MCF 10A (cell line): ENCODE measurements at regions not wholly inside any gene's neighbourhood (a gene's known extent, or its start where the extent isn't known, plus 50 kb on each side); places are given as distances from the start of the nearest gene placed in this dataset.

Source experiments
- BruUV-seq: library from RNA; stranded (reverse); fragments of 400-500 nt; replicated peaks from 2 replicates; lab custom pipeline; 2021; lab: Mats Ljungman, UMichigan
- CTCF ChIA-PET: fragments of 300-600 bp; sonication (Branson Sonifier 250); formaldehyde crosslinking; extraction: SDS; loops from one replicate; lab custom pipeline; 2021; ENCODE audit warnings: antibody characterized with exemption, inconsistent platforms; lab: Yijun Ruan, JAX
- POLR2A ChIA-PET: fragments of 300-600, 350-650 bp; sonication (Branson Sonifier 250); formaldehyde crosslinking; extraction: SDS; loops from one replicate; lab custom pipeline; 2020; ENCODE audit warnings: antibody characterized with exemption, inconsistent platforms; lab: Yijun Ruan, JAX
- DNase-seq: peaks from one replicate; pipeline ENCODE4 v3.0.0-alpha.2; 2018; ENCODE audit not compliant: unreplicated experiment
- H3K27ac Mint-ChIP-seq: one replicate; pipeline ENCODE4 v1.8.0; 2022; ENCODE audit warnings: mild to moderate bottlenecking, low read depth, mixed read lengths; ENCODE audit not compliant: unreplicated experiment
- H3K27me3 Mint-ChIP-seq: one replicate; pipeline ENCODE4 v1.8.0; 2022; ENCODE audit warnings: mixed read lengths; ENCODE audit not compliant: insufficient read depth, unreplicated experiment
- H3K36me3 Mint-ChIP-seq: one replicate; pipeline ENCODE4 v1.8.0; 2022; ENCODE audit warnings: mild to moderate bottlenecking, moderate library complexity, mixed read lengths; ENCODE audit not compliant: insufficient read depth, unreplicated experiment
- H3K4me1 Mint-ChIP-seq: one replicate; pipeline ENCODE4 v1.8.0; 2022; ENCODE audit warnings: mixed read lengths; ENCODE audit not compliant: insufficient read depth, unreplicated experiment
- H3K4me3 Mint-ChIP-seq: one replicate; pipeline ENCODE4 v1.8.0; 2022; ENCODE audit warnings: mild to moderate bottlenecking, moderate library complexity, mixed read lengths; ENCODE audit not compliant: unreplicated experiment
- H3K9me3 Mint-ChIP-seq: one replicate; pipeline ENCODE4 v1.8.0; 2022; ENCODE audit warnings: mixed read lengths; ENCODE audit not compliant: unreplicated experiment
- CTCF ChIP-seq: fragments of 200-600 bp; IDR thresholded peaks from one replicate; pipeline ENCODE4 v1.8.0; 2022; ENCODE audit warnings: antibody characterized with exemption, mild to moderate bottlenecking; ENCODE audit not compliant: unreplicated experiment
- intact Hi-C: fragments of 100-400 bp; cut with micrococcal nuclease; formaldehyde crosslinking; loops from 2 replicates; pipeline ENCODE4 v1.14.1; 2022

GRCh38 chr4:156312261-156312847 lies 358.7 kb upstream of the CTSO start:
- BruUV-seq, result no TSS peak
- intact Hi-C loops, result no loop called here
- Mint-ChIP-seq H3K4me3 (peak overlapping the region; percentile 19), H3K27me3 (no peaks in the 10 kb centered on the region), H3K27ac (no peak overlapping the region), H3K4me1 (no peaks in the 10 kb centered on the region), H3K9me3 (peaks cover 9% of the 10 kb centered on the region), H3K36me3 (no peaks in the 10 kb centered on the region)
- no peak for TF ChIP-seq CTCF
- DNase-seq, result no peak
- POLR2A ChIA-PET, result no interaction called here
- CTCF ChIA-PET, result interaction anchor here (0.8 kb wide), 1 partner anchor 655 kb away, joined by 4 read pairs; no protein-coding TSS in a partner anchor

GRCh38 chr4:156309031-156309430 lies 355.4 kb upstream of the CTSO start:
- DNase-seq, result no peak
- ChIA-PET CTCF (interaction anchor here (0.6 kb wide), 1 partner anchor 245 kb away, joined by 3 read pairs; no protein-coding TSS in a partner anchor), POLR2A (interaction anchor here (0.5 to 0.6 kb wide), 2 partner anchors 15 to 460 kb away, joined by 3 read pairs; no protein-coding TSS in a partner anchor)
- TF ChIP-seq CTCF, result no peak
- H3K27me3 Mint-ChIP-seq, result no peaks in the 10 kb centered on the region
- H3K27ac Mint-ChIP-seq, result no peak overlapping the region
- no TSS peak for BruUV-seq
- H3K36me3 Mint-ChIP-seq, result no peaks in the 10 kb centered on the region
- intact Hi-C loops, result no loop called here
- H3K4me3 Mint-ChIP-seq, result no peak overlapping the region
- H3K9me3 Mint-ChIP-seq, result no peaks in the 10 kb centered on the region
- H3K4me1 Mint-ChIP-seq, result no peaks in the 10 kb centered on the region

GRCh38 chr4:156303708-156304107 lies 350.0 kb upstream of the CTSO start:
- no TSS peak for BruUV-seq
- Mint-ChIP-seq H3K9me3 (no peaks in the 10 kb centered on the region), H3K4me1 (no peaks in the 10 kb centered on the region), H3K4me3 (no peak overlapping the region), H3K36me3 (no peaks in the 10 kb centered on the region), H3K27ac (no peak overlapping the region), H3K27me3 (no peaks in the 10 kb centered on the region)
- TF ChIP-seq CTCF, result no peak
- DNase-seq, result no peak
- ChIA-PET CTCF (no interaction called here), POLR2A (no interaction called here)
- intact Hi-C loops, result no loop called here

- no TSS peak for BruUV-seq
- no peak overlapping the region for H3K4me3 Mint-ChIP-seq
- no peak for DNase-seq
- H3K9me3 Mint-ChIP-seq, result no peaks in the 10 kb centered on the region
- no peaks in the 10 kb centered on the region for H3K27me3 Mint-ChIP-seq
- no peaks in the 10 kb centered on the region for H3K36me3 Mint-ChIP-seq
- POLR2A ChIA-PET, result interaction anchor here (0.7 kb wide), 1 partner anchor 52 kb away, joined by 3 read pairs; no protein-coding TSS in a partner anchor
- TF ChIP-seq CTCF, result no peak
- intact Hi-C loops, result no loop called here
- peaks cover 22% of the 10 kb centered on the region for H3K4me1 Mint-ChIP-seq
- CTCF ChIA-PET, result no interaction called here
- H3K27ac Mint-ChIP-seq, result no peak overlapping the region
These were observed 344.6 kb upstream of the CTSO start for GRCh38 chr4:156298230-156298629.
